ENCODE measurements at regions not wholly inside any gene's neighbourhood (a gene's known extent, or its start where the extent isn't known, plus 50 kb on each side); places are given as distances from the start of the nearest gene placed in this dataset.

- Histone ChIP-seq H3K36me3 (ENCODE audit: insufficient read depth) (no peaks in the 10 kb centered on the region), H3K27ac (ENCODE audit: low read depth) (no peak overlapping the region), H3K4me1 (ENCODE audit: insufficient read depth) (no peaks in the 10 kb centered on the region), H3K4me3 (ENCODE audit: low read depth, low read length) (no peak overlapping the region)
- no peak for DNase-seq (ENCODE audit: extremely low spot score)
- 86% methylated on average over 1 of the region's 1 CpG for WGBS
Measured at GRCh38 chr2:146077156-146077555, 1557.2 kb upstream of the ZEB2 start.

- DNase-seq (ENCODE audit: extremely low spot score), result no peak
- H3K4me1 ChIP-seq (ENCODE audit: insufficient read depth), result no peaks in the 10 kb centered on the region
- no peak overlapping the region for H3K4me3 ChIP-seq (ENCODE audit: low read depth, low read length)
- H3K36me3 ChIP-seq (ENCODE audit: insufficient read depth), result no peaks in the 10 kb centered on the region
- H3K27ac ChIP-seq (ENCODE audit: low read depth), result no peak overlapping the region
Measured at GRCh38 chr2:146068051-146068450, 1548.1 kb upstream of the ZEB2 start.

- H3K36me3 ChIP-seq (ENCODE audit: insufficient read depth), result no peaks in the 10 kb centered on the region
- 92% methylated on average over 1 of the region's 1 CpG for WGBS
Measured at GRCh38 chr2:146048141-146048540, 1528.2 kb upstream of the ZEB2 start.

GRCh38 chr2:146041274-146041910, 1521.5 kb upstream of the ZEB2 start:
- no peaks in the 10 kb centered on the region for H3K36me3 ChIP-seq (ENCODE audit: insufficient read depth)
- no peak overlapping the region for H3K27ac ChIP-seq (ENCODE audit: low read depth)
- WGBS, result 50% methylated on average over 8 of the region's 8 CpGs
- DNase-seq (ENCODE audit: extremely low spot score), result no peak
- H3K4me3 ChIP-seq (ENCODE audit: low read depth, low read length), result no peak overlapping the region
- H3K4me1 ChIP-seq (ENCODE audit: insufficient read depth), result no peaks in the 10 kb centered on the region

More at GRCh38 chr2:146048141-146048540, 1528.2 kb upstream of the ZEB2 start:
- H3K27ac ChIP-seq (ENCODE audit: low read depth), result no peak overlapping the region
- H3K4me3 ChIP-seq (ENCODE audit: low read depth, low read length), result no peak overlapping the region
- no peaks in the 10 kb centered on the region for H3K4me1 ChIP-seq (ENCODE audit: insufficient read depth)
- no peak for DNase-seq (ENCODE audit: extremely low spot score)

- no peaks in the 10 kb centered on the region for H3K4me1 ChIP-seq (ENCODE audit: insufficient read depth)
- no peak overlapping the region for H3K27ac ChIP-seq (ENCODE audit: low read depth)
- no peak for DNase-seq (ENCODE audit: extremely low spot score)
- H3K4me3 ChIP-seq (ENCODE audit: low read depth, low read length), result no peak overlapping the region
- H3K36me3 ChIP-seq (ENCODE audit: insufficient read depth), result no peaks in the 10 kb centered on the region
- 56% methylated on average over 3 of the region's 3 CpGs for WGBS
Measured at GRCh38 chr2:146040051-146040450, 1520.1 kb upstream of the ZEB2 start.

GRCh38 chr2:146038014-146038413, 1518.1 kb upstream of the ZEB2 start:
- no peak for DNase-seq (ENCODE audit: extremely low spot score)
- Histone ChIP-seq H3K27ac (ENCODE audit: low read depth) (no peak overlapping the region), H3K4me3 (ENCODE audit: low read depth, low read length) (no peak overlapping the region), H3K4me1 (ENCODE audit: insufficient read depth) (no peaks in the 10 kb centered on the region), H3K36me3 (ENCODE audit: insufficient read depth) (no peaks in the 10 kb centered on the region)
- WGBS, result 97% methylated on average over 1 of the region's 1 CpG

- Histone ChIP-seq H3K4me1 (ENCODE audit: insufficient read depth) (no peaks in the 10 kb centered on the region), H3K4me3 (ENCODE audit: low read depth, low read length) (no peak overlapping the region), H3K36me3 (ENCODE audit: insufficient read depth) (no peaks in the 10 kb centered on the region), H3K27ac (ENCODE audit: low read depth) (no peak overlapping the region)
- no peak for DNase-seq (ENCODE audit: extremely low spot score)
- WGBS, result 90% methylated on average over 7 of the region's 7 CpGs
Measured at GRCh38 chr2:146037334-146037870, 1517.5 kb upstream of the ZEB2 start.

GRCh38 chr2:146031158-146031557, 1511.2 kb upstream of the ZEB2 start:
- Histone ChIP-seq H3K4me1 (ENCODE audit: insufficient read depth) (no peaks in the 10 kb centered on the region), H3K4me3 (ENCODE audit: low read depth, low read length) (no peak overlapping the region), H3K36me3 (ENCODE audit: insufficient read depth) (no peaks in the 10 kb centered on the region), H3K27ac (ENCODE audit: low read depth) (no peak overlapping the region)
- WGBS, result 94% methylated on average over 3 of the region's 3 CpGs
- DNase-seq (ENCODE audit: extremely low spot score), result no peak

- no peaks in the 10 kb centered on the region for H3K36me3 ChIP-seq (ENCODE audit: insufficient read depth)
- WGBS, result 75% methylated on average over 2 of the region's 2 CpGs
- no peak overlapping the region for H3K27ac ChIP-seq (ENCODE audit: low read depth)
Measured at GRCh38 chr2:146027156-146027555, 1507.2 kb upstream of the ZEB2 start.

GRCh38 chr2:146025519-146025918, 1505.6 kb upstream of the ZEB2 start:
- H3K27ac ChIP-seq (ENCODE audit: low read depth), result no peak overlapping the region
- 97% methylated on average over 1 of the region's 1 CpG for WGBS
- H3K4me3 ChIP-seq (ENCODE audit: low read depth, low read length), result no peak overlapping the region
- H3K4me1 ChIP-seq (ENCODE audit: insufficient read depth), result no peaks in the 10 kb centered on the region
- no peak for DNase-seq (ENCODE audit: extremely low spot score)
- no peaks in the 10 kb centered on the region for H3K36me3 ChIP-seq (ENCODE audit: insufficient read depth)

More at GRCh38 chr2:146027156-146027555, 1507.2 kb upstream of the ZEB2 start:
- Histone ChIP-seq H3K4me3 (ENCODE audit: low read depth, low read length) (no peak overlapping the region), H3K4me1 (ENCODE audit: insufficient read depth) (no peaks in the 10 kb centered on the region)
- DNase-seq (ENCODE audit: extremely low spot score), result no peak

- DNase-seq (ENCODE audit: extremely low spot score), result no peak
- H3K4me1 ChIP-seq (ENCODE audit: insufficient read depth), result no peaks in the 10 kb centered on the region
- H3K4me3 ChIP-seq (ENCODE audit: low read depth, low read length), result no peak overlapping the region
- no peak overlapping the region for H3K27ac ChIP-seq (ENCODE audit: low read depth)
- no peaks in the 10 kb centered on the region for H3K36me3 ChIP-seq (ENCODE audit: insufficient read depth)
- 45% methylated on average over 1 of the region's 1 CpG for WGBS
Measured at GRCh38 chr2:146024212-146024743, 1504.4 kb upstream of the ZEB2 start.

GRCh38 chr2:146004462-146004861, 1484.5 kb upstream of the ZEB2 start:
- Histone ChIP-seq H3K4me1 (ENCODE audit: insufficient read depth) (no peaks in the 10 kb centered on the region), H3K4me3 (ENCODE audit: low read depth, low read length) (no peak overlapping the region), H3K36me3 (ENCODE audit: insufficient read depth) (no peaks in the 10 kb centered on the region), H3K27ac (ENCODE audit: low read depth) (no peak overlapping the region)
- no peak for DNase-seq (ENCODE audit: extremely low spot score)

- H3K36me3 ChIP-seq (ENCODE audit: insufficient read depth), result no peaks in the 10 kb centered on the region
- H3K4me3 ChIP-seq (ENCODE audit: low read depth, low read length), result no peak overlapping the region
- 64% methylated on average over 4 of the region's 4 CpGs for WGBS
- no peak overlapping the region for H3K27ac ChIP-seq (ENCODE audit: low read depth)
- DNase-seq (ENCODE audit: extremely low spot score), result no peak
- H3K4me1 ChIP-seq (ENCODE audit: insufficient read depth), result no peaks in the 10 kb centered on the region
Measured at GRCh38 chr2:146003337-146003736, 1483.4 kb upstream of the ZEB2 start.

- no peaks in the 10 kb centered on the region for H3K4me1 ChIP-seq (ENCODE audit: insufficient read depth)
- no peak for DNase-seq (ENCODE audit: extremely low spot score)
- no peaks in the 10 kb centered on the region for H3K36me3 ChIP-seq (ENCODE audit: insufficient read depth)
- no peak overlapping the region for H3K27ac ChIP-seq (ENCODE audit: low read depth)
- no peak overlapping the region for H3K4me3 ChIP-seq (ENCODE audit: low read depth, low read length)
Measured at GRCh38 chr2:145994910-145995309, 1475.0 kb upstream of the ZEB2 start.
